Mammary epithelial cell (primary cell): ENCODE measurements at regions not wholly inside any gene's neighbourhood (a gene's known extent, or its start where the extent isn't known, plus 50 kb on each side); places are given as distances from the start of the nearest gene placed in this dataset.

Experiments
- EZH2 ChIP-seq: IDR thresholded peaks from 2 replicates; pipeline ENCODE4 v1.6.1; 2012; ENCODE audit warnings: low read length, inconsistent platforms, borderline replicate concordance
- TF ChIP-seq, protein P1 (sequence below), 2 donors: IDR thresholded peaks in 1 of 2; conservative IDR thresholded peaks in 1 of 2; 2 replicates each; pipeline ENCODE4 v1.5.1; 2011 to 2012; ENCODE audit warnings: inconsistent platforms in 2 of 2, low read length in 2 of 2, mild to moderate bottlenecking in 2 of 2, control low read depth in 1 of 2, low read depth in 1 of 2; ENCODE audit not compliant: insufficient read depth in 1 of 2; ENCODE audit errors: extremely low read depth in 1 of 2

DNA sequence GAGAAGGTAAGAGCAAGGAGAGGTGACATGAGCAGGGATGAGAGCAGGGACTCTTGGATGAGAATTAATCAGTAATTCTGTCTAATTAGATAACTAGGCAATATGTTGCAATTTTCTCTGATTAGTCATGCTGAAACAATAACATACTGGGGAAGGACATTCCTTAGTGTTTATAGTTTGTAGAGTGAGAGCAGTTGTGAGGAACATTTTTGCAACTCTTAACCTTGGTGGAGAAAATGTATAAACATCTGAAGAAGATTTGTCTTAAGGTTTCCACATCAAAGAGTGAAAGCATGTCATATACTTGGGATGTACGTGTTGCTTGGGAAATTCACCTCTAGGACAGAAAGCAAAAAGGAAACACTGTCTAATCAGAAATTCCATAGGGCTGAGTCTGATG is 955.4 kb upstream of the FANCL start:
- TF ChIP-seq, protein P1, sequence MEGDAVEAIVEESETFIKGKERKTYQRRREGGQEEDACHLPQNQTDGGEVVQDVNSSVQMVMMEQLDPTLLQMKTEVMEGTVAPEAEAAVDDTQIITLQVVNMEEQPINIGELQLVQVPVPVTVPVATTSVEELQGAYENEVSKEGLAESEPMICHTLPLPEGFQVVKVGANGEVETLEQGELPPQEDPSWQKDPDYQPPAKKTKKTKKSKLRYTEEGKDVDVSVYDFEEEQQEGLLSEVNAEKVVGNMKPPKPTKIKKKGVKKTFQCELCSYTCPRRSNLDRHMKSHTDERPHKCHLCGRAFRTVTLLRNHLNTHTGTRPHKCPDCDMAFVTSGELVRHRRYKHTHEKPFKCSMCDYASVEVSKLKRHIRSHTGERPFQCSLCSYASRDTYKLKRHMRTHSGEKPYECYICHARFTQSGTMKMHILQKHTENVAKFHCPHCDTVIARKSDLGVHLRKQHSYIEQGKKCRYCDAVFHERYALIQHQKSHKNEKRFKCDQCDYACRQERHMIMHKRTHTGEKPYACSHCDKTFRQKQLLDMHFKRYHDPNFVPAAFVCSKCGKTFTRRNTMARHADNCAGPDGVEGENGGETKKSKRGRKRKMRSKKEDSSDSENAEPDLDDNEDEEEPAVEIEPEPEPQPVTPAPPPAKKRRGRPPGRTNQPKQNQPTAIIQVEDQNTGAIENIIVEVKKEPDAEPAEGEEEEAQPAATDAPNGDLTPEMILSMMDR (conservative IDR thresholded peaks at IDR 0.05 in 1 of 2, IDR thresholded peaks at IDR 0.05 in 1 of 2; ENCODE audit: extremely low read depth in 1 of 2, insufficient read depth in 1 of 2, low read depth in 1 of 2, low read length in 2 of 2) = no peak
- no peak for TF ChIP-seq EZH2
